GM23338 (cell line): ENCODE measurements at regions not wholly inside any gene's neighbourhood (a gene's known extent, or its start where the extent isn't known, plus 50 kb on each side); places are given as distances from the start of the nearest gene placed in this dataset.

Experiments
- ATAC-seq: fragments of 200-7000 bp; cut with Tn5 transposase; 3 replicates; pipeline ENCODE4 v1.9.1; 2020
- DNase-seq: peaks from one replicate; pipeline ENCODE4 v3.0.0-alpha.2; 2015; ENCODE audit warnings: low spot score
- H2AFZ ChIP-seq: fragments of 200-600 bp; sonication (generic); 2 replicates; pipeline ENCODE4 v1.8.0; 2016; ENCODE audit warnings: antibody characterized with exemption, mild to moderate bottlenecking, moderate library complexity
- H3F3A ChIP-seq: fragments of 200-600 bp; sonication (generic); replicated peaks from 2 replicates; pipeline ENCODE4 v1.8.0; 2017; ENCODE audit warnings: antibody characterized with exemption, mixed run types, low read depth
- H3K27ac ChIP-seq: fragments of 200-600 bp; sonication (generic); 2 replicates; pipeline ENCODE4 v1.6.1; 2016; ENCODE audit warnings: low read depth
- H3K27me3 ChIP-seq: fragments of 200-600 bp; sonication (generic); 2 replicates; pipeline ENCODE4 v1.8.0; 2016; ENCODE audit warnings: mild to moderate bottlenecking, mixed run types, moderate library complexity; ENCODE audit not compliant: insufficient read depth
- H3K36me3 ChIP-seq: fragments of 200-600 bp; sonication (generic); 2 replicates; pipeline ENCODE4 v1.8.0; 2016; ENCODE audit warnings: mild to moderate bottlenecking; ENCODE audit not compliant: insufficient read depth
- H3K4me1 ChIP-seq: fragments of 200-600 bp; sonication (generic); 2 replicates; pipeline ENCODE4 v1.8.0; 2016; ENCODE audit warnings: mild to moderate bottlenecking, moderate library complexity; ENCODE audit not compliant: insufficient read depth
- H3K4me2 ChIP-seq: fragments of 200-600 bp; sonication (generic); 2 replicates; pipeline ENCODE4 v1.7.1; 2017; ENCODE audit warnings: mixed run types
- H3K4me3 ChIP-seq: fragments of 200-600 bp; sonication (generic); 2 replicates; pipeline ENCODE4 v1.6.1; 2016; ENCODE audit warnings: mixed run types
- H3K79me2 ChIP-seq: fragments of 200-600 bp; sonication (generic); replicated peaks from 2 replicates; pipeline ENCODE4 v1.8.0; 2017; ENCODE audit warnings: mild to moderate bottlenecking; ENCODE audit not compliant: insufficient read depth
- H3K9me2 ChIP-seq: fragments of 200-600 bp; sonication (generic); 2 replicates; pipeline ENCODE4 v1.8.0; 2017; ENCODE audit not compliant: insufficient read depth
- H4K20me1 ChIP-seq: fragments of 200-600 bp; sonication (generic); replicated peaks from 2 replicates; pipeline ENCODE4 v1.8.0; 2017; ENCODE audit warnings: mild to moderate bottlenecking; ENCODE audit not compliant: insufficient read depth
- H3K27ac Mint-ChIP-seq: 2 replicates; pipeline ENCODE4 v1.8.0; 2020; ENCODE audit warnings: inconsistent platforms, mild to moderate bottlenecking, moderate library complexity, mixed read lengths
- H3K27me3 Mint-ChIP-seq: 3 replicates; pipeline ENCODE4 v1.8.0; 2022; ENCODE audit warnings: low read depth, mild to moderate bottlenecking, moderate library complexity, mixed read lengths, inconsistent platforms; ENCODE audit not compliant: insufficient read depth, poor library complexity
- H3K36me3 Mint-ChIP-seq: 3 replicates; pipeline ENCODE4 v1.8.0; 2021; ENCODE audit warnings: low read depth, mild to moderate bottlenecking, inconsistent platforms, moderate library complexity, mixed read lengths
- H3K4me1 Mint-ChIP-seq: 3 replicates; pipeline ENCODE4 v1.8.0; 2020; ENCODE audit warnings: mild to moderate bottlenecking, inconsistent platforms, mixed read lengths
- H3K4me3 Mint-ChIP-seq: 3 replicates; pipeline ENCODE4 v1.8.0; 2021; ENCODE audit warnings: moderate library complexity, mild to moderate bottlenecking, inconsistent platforms, mixed read lengths
- H3K9me3 Mint-ChIP-seq: 3 replicates; pipeline ENCODE4 v1.8.0; 2020; ENCODE audit warnings: moderate library complexity, mild to moderate bottlenecking, inconsistent platforms, mixed read lengths
- CREB1 ChIP-seq: fragments of 250-450 bp; sonication (Bioruptor Pico); IDR thresholded peaks from 2 replicates; pipeline ENCODE4 v1.5.0; 2020; ENCODE audit warnings: low read depth, mild to moderate bottlenecking, moderate library complexity
- CTCF ChIP-seq, 2 experiments: fragments of 200-600 bp in 1 of 2; sonication (generic) in 1 of 2; conservative IDR thresholded peaks; 2 replicates each; pipeline versions ENCODE4 v1.5.1 to v1.6.1; 2016 to 2017; ENCODE audit warnings: antibody characterized with exemption in 2 of 2, low read depth in 2 of 2, mild to moderate bottlenecking in 2 of 2, moderate library complexity in 1 of 2
- EZH2phosphoT487 ChIP-seq: fragments of 200-600 bp; sonication (generic); IDR thresholded peaks from one replicate; pipeline ENCODE4 v1.8.1; 2018; ENCODE audit warnings: antibody characterized with exemption; ENCODE audit not compliant: unreplicated experiment
- JUNB ChIP-seq: IDR thresholded peaks from one replicate; pipeline ENCODE4 v1.6.1; 2016; ENCODE audit warnings: antibody characterized with exemption; ENCODE audit not compliant: unreplicated experiment
- STAT1 ChIP-seq: IDR thresholded peaks from one replicate; pipeline ENCODE4 v1.6.1; 2016; ENCODE audit warnings: antibody characterized with exemption; ENCODE audit not compliant: unreplicated experiment
- ZNF114 ChIP-seq: fragments of 250-450 bp; sonication (Bioruptor Pico); IDR thresholded peaks from 2 replicates; pipeline ENCODE4 v1.5.0; 2020; ENCODE audit warnings: mild to moderate bottlenecking, moderate library complexity
- ZNF331 ChIP-seq: fragments of 250-450 bp; sonication (Bioruptor Pico); IDR thresholded peaks from 2 replicates; pipeline ENCODE4 v1.5.0; 2020; ENCODE audit warnings: low read depth, mild to moderate bottlenecking, moderate library complexity
- ZNF462 ChIP-seq: fragments of 250-450 bp; sonication (Bioruptor Pico); IDR thresholded peaks from 2 replicates; pipeline ENCODE4 v1.5.0; 2020; ENCODE audit warnings: mild to moderate bottlenecking, moderate library complexity
- TF ChIP-seq, protein P1 (sequence below): IDR thresholded peaks from one replicate; pipeline ENCODE4 v1.6.1; 2018; ENCODE audit warnings: antibody characterized with exemption; ENCODE audit not compliant: unreplicated experiment
- TF ChIP-seq, protein P2 (sequence below): IDR thresholded peaks from 2 replicates; pipeline ENCODE4 v1.6.1; 2016; ENCODE audit warnings: antibody characterized with exemption

- H3K27ac ChIP-seq: no peak overlapping the region
- H3K4me1 Mint-ChIP-seq: peaks cover 23% of the 10 kb centered on the region
- no peak for ATAC-seq
- no peaks in the 10 kb centered on the region for H3K27me3 ChIP-seq
- peaks cover 23% of the 10 kb centered on the region for H3K9me3 Mint-ChIP-seq
- H2AFZ ChIP-seq: no peak overlapping the region
- no peaks in the 10 kb centered on the region for H3K79me2 ChIP-seq
- peaks cover 3% of the 10 kb centered on the region for H3K27me3 Mint-ChIP-seq
- H3K4me3 Mint-ChIP-seq: no peak overlapping the region
- no peaks in the 10 kb centered on the region for H3F3A ChIP-seq
- peaks cover 14% of the 10 kb centered on the region; the same call in 1 of the 2 replicates for H3K9me2 ChIP-seq
- H4K20me1 ChIP-seq: no peaks in the 10 kb centered on the region
- no peak overlapping the region for H3K27ac Mint-ChIP-seq
- no peak for DNase-seq
- H3K4me2 ChIP-seq: no peak overlapping the region
- H3K4me3 ChIP-seq: no peak overlapping the region
- H3K36me3 Mint-ChIP-seq: peaks cover 14% of the 10 kb centered on the region
- peaks cover 11% of the 10 kb centered on the region; the same call in 1 of the 2 replicates for H3K4me1 ChIP-seq
- H3K36me3 ChIP-seq: no peaks in the 10 kb centered on the region; the same call in 1 of the 2 replicates
- TF ChIP-seq CTCF (conservative IDR thresholded peaks at IDR 0.05; ENCODE audit: low read depth in 2 of 2) (no peak), ZNF114 (no peak), JUNB (no peak), ZNF462 (no peak), ZNF331 (CRISPR knock-in tag) (no peak), CREB1 (no peak), EZH2phosphoT487 (no peak), STAT1 (no peak)
- TF ChIP-seq, protein P1, sequence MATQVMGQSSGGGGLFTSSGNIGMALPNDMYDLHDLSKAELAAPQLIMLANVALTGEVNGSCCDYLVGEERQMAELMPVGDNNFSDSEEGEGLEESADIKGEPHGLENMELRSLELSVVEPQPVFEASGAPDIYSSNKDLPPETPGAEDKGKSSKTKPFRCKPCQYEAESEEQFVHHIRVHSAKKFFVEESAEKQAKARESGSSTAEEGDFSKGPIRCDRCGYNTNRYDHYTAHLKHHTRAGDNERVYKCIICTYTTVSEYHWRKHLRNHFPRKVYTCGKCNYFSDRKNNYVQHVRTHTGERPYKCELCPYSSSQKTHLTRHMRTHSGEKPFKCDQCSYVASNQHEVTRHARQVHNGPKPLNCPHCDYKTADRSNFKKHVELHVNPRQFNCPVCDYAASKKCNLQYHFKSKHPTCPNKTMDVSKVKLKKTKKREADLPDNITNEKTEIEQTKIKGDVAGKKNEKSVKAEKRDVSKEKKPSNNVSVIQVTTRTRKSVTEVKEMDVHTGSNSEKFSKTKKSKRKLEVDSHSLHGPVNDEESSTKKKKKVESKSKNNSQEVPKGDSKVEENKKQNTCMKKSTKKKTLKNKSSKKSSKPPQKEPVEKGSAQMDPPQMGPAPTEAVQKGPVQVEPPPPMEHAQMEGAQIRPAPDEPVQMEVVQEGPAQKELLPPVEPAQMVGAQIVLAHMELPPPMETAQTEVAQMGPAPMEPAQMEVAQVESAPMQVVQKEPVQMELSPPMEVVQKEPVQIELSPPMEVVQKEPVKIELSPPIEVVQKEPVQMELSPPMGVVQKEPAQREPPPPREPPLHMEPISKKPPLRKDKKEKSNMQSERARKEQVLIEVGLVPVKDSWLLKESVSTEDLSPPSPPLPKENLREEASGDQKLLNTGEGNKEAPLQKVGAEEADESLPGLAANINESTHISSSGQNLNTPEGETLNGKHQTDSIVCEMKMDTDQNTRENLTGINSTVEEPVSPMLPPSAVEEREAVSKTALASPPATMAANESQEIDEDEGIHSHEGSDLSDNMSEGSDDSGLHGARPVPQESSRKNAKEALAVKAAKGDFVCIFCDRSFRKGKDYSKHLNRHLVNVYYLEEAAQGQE: no peak
- TF ChIP-seq, protein P2, sequence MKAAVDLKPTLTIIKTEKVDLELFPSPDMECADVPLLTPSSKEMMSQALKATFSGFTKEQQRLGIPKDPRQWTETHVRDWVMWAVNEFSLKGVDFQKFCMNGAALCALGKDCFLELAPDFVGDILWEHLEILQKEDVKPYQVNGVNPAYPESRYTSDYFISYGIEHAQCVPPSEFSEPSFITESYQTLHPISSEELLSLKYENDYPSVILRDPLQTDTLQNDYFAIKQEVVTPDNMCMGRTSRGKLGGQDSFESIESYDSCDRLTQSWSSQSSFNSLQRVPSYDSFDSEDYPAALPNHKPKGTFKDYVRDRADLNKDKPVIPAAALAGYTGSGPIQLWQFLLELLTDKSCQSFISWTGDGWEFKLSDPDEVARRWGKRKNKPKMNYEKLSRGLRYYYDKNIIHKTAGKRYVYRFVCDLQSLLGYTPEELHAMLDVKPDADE: no peak
These were observed 153.6 kb downstream of the HS3ST2 start for GRCh38 chr16:22967521-22968095.
